CD4-positive, alpha-beta T cell treated with Interleukin-2 at 100 ng/mL for 4 hours (primary cell): ENCODE measurements at regions not wholly inside any gene's neighbourhood (a gene's known extent, or its start where the extent isn't known, plus 50 kb on each side); places are given as distances from the start of the nearest gene placed in this dataset.

Source experiments
- DNase-seq: peaks from one replicate; pipeline ENCODE4 v3.0.0-alpha.2; 2020; ENCODE audit warnings: low spot score

DNA sequence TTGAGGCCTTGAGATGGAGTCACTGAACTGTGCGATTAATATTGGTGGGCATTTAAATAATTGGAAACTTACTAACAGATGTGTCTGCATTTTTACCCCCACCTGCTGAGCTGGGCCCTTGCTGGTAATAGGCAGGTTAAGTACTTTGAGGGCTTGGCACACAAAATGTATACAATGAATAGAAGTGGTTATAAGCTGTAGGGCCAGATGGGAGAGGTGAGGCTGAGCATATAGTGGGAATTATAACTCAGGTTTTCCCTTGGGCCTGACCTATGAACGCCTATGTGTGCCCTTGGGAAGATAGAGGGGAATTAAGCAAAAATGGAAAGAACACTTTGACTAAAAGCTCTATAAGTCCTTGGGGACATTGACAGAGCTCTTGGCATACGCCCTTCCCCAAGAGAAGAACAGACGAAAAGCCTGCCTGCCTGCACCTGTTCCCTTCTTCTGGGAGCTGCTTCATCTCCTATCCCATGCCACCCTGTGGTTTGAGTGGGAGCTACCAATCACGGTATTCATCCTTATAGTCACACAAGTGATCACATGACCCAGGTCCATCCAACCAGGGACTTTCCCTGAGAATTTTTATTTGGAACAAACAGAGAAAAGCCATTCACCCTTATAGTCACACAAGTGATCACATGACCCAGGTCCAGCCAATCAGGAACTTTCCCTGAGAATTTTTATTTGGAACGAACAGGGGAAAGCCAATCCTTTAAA lies 260.7 kb upstream of the CSF3R start:
- no peak for DNase-seq

DNA sequence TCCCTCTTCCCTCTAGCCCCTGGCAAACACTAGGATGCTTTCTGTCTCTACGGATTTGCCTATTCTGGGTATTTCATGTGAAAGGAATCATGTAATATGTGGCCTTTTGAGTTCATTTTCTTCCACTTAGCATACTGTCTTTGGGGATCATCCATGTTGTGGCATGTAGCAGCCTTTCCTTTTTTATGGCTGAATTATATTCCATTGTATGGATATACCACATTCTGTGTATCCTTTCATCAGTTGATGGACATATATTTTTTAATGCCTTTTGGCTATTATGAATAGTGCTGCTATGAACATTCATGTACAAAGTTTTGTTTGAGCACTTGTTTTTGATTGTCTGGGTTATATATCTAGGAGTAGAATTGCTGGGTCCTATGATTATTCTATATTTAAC lies 258.4 kb upstream of the CSF3R start:
- DNase-seq = no peak

DNA sequence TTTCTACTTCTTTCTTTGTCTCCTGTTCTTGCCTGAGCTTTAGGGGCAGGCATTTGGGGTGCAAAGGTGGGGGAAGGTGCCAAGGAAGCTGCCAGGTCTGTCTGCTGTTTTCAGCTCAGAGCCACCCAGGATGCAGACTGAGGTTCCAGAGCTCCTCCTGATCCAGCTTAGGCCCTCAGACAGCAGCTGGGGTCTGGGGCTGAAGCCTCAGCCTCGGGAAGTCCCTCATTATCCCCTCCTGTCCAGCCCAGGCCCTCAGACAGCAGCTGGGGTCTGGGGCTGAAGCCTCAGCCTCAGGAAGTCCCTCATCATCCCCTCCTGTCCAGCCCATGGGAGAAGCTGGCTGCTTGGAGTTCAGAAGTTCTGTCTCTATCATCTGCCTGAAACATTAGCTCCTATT lies 257.7 kb upstream of the CSF3R start:
- DNase-seq = no peak

DNA sequence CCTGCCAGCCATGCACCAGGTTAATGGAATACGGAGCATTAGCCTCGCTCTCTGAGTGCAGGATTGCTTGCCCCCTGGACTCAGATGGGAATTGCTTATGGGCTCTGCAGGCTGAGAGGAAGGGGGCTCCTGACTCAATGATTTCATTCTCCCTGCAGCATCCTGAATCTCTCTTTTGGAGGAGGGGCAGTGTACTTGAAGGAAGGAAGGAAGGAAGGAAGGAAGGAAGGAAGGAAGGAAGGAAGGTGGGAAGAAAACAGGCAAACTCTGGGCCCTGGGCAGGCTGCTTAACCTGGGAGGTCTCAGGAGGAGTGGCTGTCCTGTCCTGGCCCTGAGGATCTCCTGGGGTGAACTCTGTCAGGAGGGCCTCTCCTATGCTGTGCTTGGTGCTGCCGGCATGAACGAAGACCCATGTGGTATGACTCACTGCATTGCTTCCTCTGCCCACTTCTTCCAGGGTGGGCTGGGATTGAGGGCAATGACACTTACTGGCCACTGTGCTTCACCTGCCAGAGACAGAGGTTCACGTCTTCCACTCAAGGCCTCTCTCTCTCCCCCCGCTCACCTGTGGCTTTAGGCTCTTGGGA lies 257.1 kb upstream of the CSF3R start:
- no peak for DNase-seq

DNA sequence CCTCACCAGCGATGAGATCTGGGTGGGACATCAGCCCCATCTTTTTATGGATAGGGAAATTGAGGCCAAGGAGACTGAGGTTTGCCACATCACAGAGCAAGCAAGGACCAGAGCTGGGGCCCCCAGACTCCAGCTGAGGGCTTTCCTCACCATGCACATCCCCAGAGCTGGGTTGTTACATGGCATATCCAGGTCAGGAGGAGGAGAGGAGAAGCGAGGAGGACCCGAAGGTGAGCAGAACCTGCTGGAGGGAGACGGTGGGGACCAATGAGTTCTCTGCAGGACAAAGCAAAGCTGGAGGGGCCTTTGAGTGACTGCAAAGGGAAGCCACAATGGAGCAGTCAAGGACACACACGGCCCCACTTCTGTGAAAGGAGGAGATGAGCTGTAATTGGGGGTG lies 255.5 kb upstream of the CSF3R start:
- DNase-seq = no peak

GRCh38 chr1:36737767-36738166 lies 255.1 kb upstream of the CSF3R start:
- no peak for DNase-seq

DNA sequence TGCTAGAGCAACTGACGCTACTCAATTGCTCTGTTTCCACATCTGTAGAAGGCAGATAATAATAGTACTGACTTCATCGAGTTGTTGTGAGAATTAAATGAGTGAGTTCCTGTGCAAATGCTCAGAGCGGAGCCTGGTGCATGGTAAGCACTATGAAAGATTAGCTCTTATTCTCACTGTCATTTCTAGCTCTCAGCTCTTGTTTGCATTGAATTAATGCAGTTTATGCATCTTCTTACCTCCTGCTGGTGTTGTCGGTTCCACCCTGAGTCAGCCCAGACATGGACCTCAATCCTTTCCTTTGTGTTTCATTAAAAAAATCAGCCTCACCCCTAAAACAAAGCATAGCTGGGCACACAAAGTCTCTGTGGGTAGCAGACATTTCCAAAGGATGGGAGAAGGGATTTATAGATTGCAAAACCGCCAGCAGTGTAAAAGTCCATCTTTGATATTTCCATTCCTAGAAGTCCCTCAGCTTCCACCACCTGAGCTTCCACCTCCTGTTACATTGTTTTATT lies 254.4 kb upstream of the CSF3R start:
- DNase-seq = no peak

DNA sequence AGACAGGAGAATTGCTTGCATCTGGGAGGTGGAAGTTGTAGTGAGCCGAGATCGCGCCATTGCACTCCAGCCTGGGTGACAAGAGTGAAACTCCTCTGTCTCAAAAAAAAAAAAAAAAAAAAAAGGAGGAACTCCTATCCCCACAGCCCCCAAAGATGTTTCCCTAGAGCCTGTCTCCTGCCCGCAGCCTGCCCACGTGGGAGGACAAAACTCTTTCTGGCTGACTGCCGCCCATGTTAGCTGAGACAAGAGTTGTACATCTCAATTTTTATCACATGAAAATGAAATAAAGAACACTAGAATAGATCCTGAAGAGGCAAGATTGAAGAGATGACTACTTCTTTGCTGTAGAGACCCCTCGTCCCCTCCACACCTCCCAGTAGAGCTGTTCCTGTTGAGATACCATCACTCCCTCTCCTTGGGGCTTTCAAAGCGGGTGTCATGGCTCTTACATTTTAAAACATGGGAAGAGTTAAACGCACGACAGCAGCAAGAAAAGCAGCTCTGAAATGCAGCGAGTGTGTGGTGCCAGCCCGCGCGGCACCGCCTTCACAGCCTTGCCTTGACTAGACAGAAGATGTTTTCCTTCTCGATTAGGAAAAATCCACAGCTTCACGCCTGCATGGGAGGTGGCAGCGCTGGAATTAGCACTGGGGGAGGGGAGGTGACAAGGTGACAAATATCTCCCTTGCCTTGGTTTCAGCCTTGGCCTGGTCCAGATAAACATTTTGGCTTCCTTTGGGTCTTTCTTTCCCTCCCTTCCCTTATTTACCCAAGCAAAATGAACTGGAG lies 253.4 kb upstream of the CSF3R start:
- no peak for DNase-seq

GRCh38 chr1:36735436-36735835 lies 252.7 kb upstream of the CSF3R start:
- no peak for DNase-seq

DNA sequence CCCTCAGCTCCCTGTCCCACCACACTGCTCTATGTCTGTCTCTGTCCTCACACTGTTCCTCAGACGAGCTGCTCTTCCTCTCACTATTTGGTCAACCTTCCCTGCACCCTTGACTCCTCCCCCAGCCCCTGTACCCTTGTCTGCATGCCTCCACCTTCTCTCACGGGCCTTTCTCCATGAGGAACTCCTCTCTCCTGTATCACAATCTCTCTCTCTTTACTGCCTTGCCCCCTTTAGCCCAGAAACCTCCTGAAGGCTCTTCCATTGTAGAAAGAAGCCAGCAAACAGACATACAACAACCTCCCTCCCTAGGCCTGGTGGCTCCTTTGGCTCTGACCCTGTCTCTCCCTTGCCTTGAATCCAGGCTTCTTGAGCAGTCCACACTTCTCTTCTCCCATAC lies 251.6 kb upstream of the CSF3R start:
- DNase-seq = no peak

- no peak for DNase-seq
These were observed 251.0 kb upstream of the CSF3R start for GRCh38 chr1:36733748-36734147.

DNA sequence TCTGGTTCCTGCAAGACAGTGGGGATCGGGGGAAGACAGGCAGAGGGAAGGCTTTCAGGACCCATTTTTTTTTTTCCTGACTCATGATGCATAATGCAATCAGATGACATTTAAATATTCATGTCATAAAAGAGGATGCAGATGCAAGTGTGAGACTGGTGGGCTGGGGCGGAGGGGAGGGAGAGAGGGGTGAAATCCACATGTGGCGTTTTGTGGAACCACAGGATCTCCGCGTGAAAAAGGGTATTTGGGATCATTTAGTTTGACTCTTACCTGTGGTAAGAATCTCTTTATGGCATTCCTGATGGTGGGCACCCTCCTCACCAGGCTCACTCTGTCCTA lies 249.3 kb upstream of the CSF3R start:
- no peak for DNase-seq

DNA sequence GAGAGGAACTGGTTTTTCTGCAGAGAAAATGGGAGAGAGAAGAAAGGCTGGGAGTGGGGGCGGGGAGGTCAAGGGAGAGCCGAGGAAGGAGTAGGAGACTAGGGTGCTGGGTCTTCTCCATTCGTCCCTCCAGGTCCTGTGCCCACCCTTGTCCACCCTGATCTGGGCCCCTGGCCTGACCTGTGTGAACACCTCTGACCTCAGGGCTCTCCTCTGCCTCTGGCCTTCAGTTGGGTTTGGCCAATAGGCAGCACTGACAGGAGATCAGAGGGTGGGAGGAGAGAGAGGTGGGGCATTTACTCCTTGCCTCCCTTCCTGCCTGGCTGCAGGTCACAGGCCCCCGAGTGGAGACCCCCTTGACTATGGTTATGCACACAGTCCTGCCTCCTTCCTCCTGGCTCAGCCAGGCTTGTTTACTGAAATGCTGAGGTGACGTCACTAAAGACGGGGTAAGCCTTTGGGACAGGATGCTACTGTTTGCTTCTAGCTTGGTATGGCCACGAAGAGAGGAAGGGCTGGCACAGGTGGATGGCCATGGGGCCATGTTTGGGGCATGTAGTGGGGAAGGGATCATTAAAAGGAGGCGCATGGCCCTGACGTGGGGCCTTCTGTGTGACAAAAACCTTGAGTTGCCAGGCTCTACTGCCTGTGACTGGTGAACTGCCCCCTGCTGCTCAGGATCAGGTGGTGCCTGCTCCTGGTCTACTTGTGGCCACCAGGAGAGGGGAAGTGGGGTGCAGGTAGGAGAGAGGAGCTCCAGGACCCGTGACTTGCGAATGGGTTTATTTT lies 248.7 kb upstream of the CSF3R start:
- no peak for DNase-seq

- no peak for DNase-seq
These were observed 247.9 kb upstream of the CSF3R start for GRCh38 chr1:36730599-36730998.

DNA sequence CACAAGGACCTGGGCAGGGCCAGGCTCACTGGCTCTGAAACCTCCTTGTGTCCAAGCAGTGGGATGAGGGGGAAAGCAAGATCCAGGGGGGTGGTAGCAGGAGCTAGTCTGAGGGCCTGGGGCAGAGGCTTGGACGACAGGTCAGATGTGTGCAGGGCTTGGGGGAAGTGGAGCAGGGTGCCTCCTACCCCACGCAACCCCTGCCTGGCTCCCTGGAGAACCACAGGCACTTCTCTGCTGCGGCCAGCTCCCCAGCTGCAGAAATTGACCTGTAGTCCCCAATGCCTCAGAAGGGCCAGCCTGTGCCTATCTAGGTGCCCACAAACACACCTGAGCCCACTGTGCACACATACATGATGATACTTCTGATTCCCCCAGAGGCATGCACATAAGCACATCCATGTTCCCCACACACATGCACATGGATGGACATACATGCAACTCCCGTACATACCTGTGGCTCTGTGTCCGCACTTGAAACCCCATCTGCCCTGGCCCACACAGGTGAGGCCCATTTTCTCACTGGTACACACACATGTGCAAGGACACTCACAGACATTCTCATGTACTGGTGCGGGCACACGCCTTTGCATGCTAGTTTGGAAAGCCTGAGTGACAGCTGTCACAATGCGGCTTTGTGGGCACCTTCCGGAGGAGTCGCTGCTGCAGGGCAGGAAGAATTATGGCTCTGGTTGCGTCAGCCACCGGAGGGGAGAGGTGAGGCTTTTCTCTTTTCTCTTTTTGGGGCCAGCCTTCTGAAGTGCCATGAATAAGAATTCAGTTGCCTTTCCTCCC lies 247.2 kb upstream of the CSF3R start:
- DNase-seq = no peak

- no peak for DNase-seq
These were observed 246.6 kb upstream of the CSF3R start for GRCh38 chr1:36729289-36729688.

DNA sequence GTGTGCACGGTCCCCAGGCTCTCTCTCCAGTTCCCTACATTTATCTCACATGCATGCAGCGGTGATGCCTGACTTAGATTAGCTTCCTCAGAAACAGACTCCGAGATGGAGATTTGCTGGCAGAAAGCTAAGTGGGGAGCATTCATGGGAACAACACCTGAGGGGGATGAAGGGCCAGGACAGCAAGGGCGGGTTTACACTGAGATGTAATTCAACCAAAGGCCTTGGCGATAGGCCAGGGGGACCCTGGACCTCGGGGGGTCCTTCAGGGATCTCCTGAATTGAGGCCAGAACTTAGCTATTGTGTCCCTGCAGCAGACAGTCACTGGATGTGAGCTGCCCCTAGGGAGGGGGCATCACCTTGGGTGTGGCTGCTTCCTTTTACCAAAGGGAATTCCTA lies 246.1 kb upstream of the CSF3R start:
- DNase-seq = no peak

- DNase-seq = no peak
These were observed 245.3 kb upstream of the CSF3R start for GRCh38 chr1:36728051-36728450.

DNA sequence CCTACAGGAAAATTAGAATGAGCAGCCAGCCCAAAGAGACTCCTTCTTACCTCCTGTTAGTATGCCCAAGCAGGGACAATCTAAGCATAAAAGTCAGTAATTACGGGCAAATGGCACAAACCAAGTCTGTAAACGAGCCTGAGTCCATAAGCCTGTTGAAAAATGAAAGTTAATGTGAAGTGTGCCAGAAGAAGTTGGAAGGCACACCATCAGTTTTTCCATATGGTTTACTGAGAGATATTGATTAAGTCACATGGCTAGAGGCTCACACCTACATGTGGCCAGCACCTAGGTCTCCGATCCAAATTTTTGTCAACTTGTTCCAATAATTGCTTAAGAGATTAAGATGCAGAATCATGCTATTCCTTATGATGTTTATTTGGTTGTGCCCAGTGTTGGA lies 242.4 kb upstream of the CSF3R start:
- DNase-seq = no peak

- DNase-seq = no peak
These were observed 241.1 kb upstream of the CSF3R start for GRCh38 chr1:36723813-36724212.

DNA sequence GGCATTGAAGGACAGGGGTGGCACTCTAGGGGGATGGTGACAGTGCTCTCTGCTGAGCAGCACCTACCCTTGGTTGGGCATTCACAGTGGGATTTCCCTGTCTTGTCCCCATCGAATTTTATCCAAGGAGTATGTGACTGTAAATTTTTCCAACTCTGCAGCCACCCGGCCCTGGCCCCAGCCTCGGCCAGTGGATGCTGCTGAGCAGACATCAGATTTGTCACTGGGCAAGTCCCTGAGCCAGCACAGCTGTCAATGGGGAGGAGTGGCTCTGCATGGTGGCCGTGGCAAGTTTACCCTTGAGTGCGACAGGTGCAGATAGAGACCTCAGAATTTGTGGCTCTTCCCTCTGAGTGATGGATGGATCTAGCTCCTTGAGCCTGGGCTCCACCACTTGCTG lies 240.2 kb upstream of the CSF3R start:
- DNase-seq = no peak

- no peak for DNase-seq
These were observed 238.5 kb upstream of the CSF3R start for GRCh38 chr1:36721261-36721660.
